ENCODE measurements at regions not wholly inside any gene's neighbourhood (a gene's known extent, or its start where the extent isn't known, plus 50 kb on each side); places are given as distances from the start of the nearest gene placed in this dataset.
"Not testable (repeated sequence)": the region's sequence is repeated elsewhere in the genome, so short reads cannot be mapped to it uniquely, and the experiment has no call there.

GRCh38 chr18:34509879-34510586 is 200.1 kb upstream of the DTNA start:
- no peak for DNase-seq (ENCODE audit: low spot score)
- no peak overlapping the region for H3K4me3 ChIP-seq
- TF ChIP-seq CTCF (IDR thresholded peaks at IDR 0.05): no peak
- no peak overlapping the region for H3K27ac ChIP-seq

- no peak overlapping the region for H3K4me3 ChIP-seq
- no peak for TF ChIP-seq CTCF (IDR thresholded peaks at IDR 0.05)
- no peak overlapping the region for H3K27ac ChIP-seq
- DNase-seq (ENCODE audit: low spot score): no peak
These were observed 199.2 kb upstream of the DTNA start for GRCh38 chr18:34510926-34511325.

- Histone ChIP-seq H3K4me3 (no peak overlapping the region), H3K27ac (no peak overlapping the region)
- no peak for DNase-seq (ENCODE audit: low spot score)
- TF ChIP-seq CTCF (IDR thresholded peaks at IDR 0.05): no peak
These were observed 198.7 kb upstream of the DTNA start for GRCh38 chr18:34511435-34511834.

GRCh38 chr18:34511879-34512278 is 198.2 kb upstream of the DTNA start:
- H3K27ac ChIP-seq: no peak overlapping the region
- no peak overlapping the region for H3K4me3 ChIP-seq
- no peak for TF ChIP-seq CTCF (IDR thresholded peaks at IDR 0.05)
- DNase-seq (ENCODE audit: low spot score): no peak

GRCh38 chr18:34514238-34514637 is 195.9 kb upstream of the DTNA start:
- TF ChIP-seq CTCF (IDR thresholded peaks at IDR 0.05): no peak
- no peak overlapping the region for H3K27ac ChIP-seq
- no peak for DNase-seq (ENCODE audit: low spot score)
- H3K4me3 ChIP-seq: no peak overlapping the region

GRCh38 chr18:34514957-34515356 is 195.1 kb upstream of the DTNA start:
- no peak for DNase-seq (ENCODE audit: low spot score)
- TF ChIP-seq CTCF (IDR thresholded peaks at IDR 0.05): no peak
- no peak overlapping the region for H3K4me3 ChIP-seq
- no peak overlapping the region for H3K27ac ChIP-seq

GRCh38 chr18:34516355-34516754 is 193.7 kb upstream of the DTNA start:
- H3K4me3 ChIP-seq; H3K27ac ChIP-seq; DNase-seq (ENCODE audit: low spot score): not testable (repeated sequence)

- DNase-seq (ENCODE audit: low spot score); H3K27ac ChIP-seq; H3K4me3 ChIP-seq: not testable (repeated sequence)
These were observed 193.1 kb upstream of the DTNA start for GRCh38 chr18:34516996-34517395.

All from coronary artery (tissue), 2 donors.